ENCODE measurements at regions not wholly inside any gene's neighbourhood (a gene's known extent, or its start where the extent isn't known, plus 50 kb on each side); places are given as distances from the start of the nearest gene placed in this dataset.

DNA sequence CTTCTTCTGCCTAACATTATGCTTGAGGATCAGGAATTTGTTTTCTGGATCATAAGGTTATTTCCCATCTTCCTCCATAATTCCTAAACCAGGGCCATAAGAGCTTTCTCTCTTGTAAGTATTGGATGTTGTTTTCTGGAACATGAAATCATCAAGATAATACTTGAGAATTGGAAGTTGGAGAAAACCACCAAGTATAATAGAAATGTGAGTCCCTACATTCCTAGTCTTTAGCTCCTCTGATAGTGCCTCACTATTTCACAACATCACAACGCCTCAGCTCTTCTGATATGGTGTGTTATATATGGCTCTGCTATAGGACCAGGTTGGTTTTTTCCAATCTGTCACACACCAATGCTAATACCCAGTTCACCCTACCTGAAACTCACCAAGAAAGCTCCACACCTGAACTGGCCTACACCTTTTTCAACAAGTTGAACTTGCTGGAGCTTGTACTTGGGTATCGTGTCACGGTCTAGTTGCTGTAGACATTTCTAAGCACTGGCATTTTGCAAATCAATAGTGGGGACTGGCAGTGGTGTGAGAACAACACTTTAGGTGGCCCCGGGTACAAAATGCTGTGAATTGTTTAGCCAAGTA lies 141.1 kb downstream of the ACTBL2 start:
- in situ Hi-C loops (cut with HindIII; ENCODE audit: low sequenced_read_pairs): loop anchor here (5.0 kb wide), 1 partner anchor 39 kb away; no protein-coding TSS in a partner anchor
- H3K4me3 ChIP-seq (ENCODE audit: low read depth, low read length): no peak overlapping the region
- no peak for TF ChIP-seq CTCF (IDR thresholded peaks at IDR 0.05; ENCODE audit: low read depth, low read length, missing control alignments)
- DNase-seq (ENCODE audit: low read depth): no peak

DNA sequence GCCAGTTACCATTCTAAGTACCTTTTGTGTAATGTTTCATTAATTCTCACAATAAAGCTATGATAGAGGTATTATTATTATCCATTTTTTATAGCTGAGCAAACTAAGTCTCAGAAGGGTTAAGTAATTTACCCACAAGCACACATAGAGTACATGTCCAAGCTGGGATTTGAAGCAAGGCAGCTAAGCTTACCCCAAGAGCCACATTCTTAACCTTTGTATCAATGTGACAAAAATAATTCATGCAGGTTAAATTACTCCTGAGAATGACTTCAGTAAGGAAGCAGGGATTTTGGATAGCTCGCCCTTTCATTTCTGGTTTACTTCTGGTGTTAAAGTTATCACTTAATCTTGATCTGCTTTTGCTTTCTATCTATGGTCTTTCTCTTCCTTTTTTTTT lies 141.9 kb downstream of the ACTBL2 start:
- H3K4me3 ChIP-seq (ENCODE audit: low read depth, low read length): no peak overlapping the region
- no peak for DNase-seq (ENCODE audit: low read depth)
- in situ Hi-C loops (cut with HindIII; ENCODE audit: low sequenced_read_pairs): loop anchor here (5.0 kb wide), 1 partner anchor 38 kb away; no protein-coding TSS in a partner anchor
- TF ChIP-seq CTCF (IDR thresholded peaks at IDR 0.05; ENCODE audit: low read depth, low read length, missing control alignments): no peak

DNA sequence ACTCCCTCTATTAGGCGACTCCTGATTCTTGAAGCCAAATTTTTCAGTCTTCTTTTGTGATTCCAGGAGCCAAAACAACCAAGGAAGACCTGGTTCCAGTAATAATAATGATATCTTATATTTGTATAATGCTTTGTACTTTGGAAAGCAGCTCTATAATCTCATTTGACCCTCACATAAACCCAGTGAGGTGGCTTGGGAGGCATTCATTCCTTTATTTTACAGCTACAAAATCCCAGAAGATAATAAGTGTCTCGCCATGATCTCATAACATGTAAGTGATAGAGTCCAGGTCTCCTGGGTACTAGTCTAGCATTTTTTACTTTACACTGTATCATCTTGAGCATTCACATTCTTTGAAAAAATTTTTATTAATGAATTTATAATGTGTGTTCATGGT lies 143.1 kb downstream of the ACTBL2 start:
- in situ Hi-C loops (cut with HindIII; ENCODE audit: low sequenced_read_pairs): no loop called here
- DNase-seq (ENCODE audit: low read depth): no peak
- TF ChIP-seq CTCF (IDR thresholded peaks at IDR 0.05; ENCODE audit: low read depth, low read length, missing control alignments): no peak
- no peak overlapping the region for H3K4me3 ChIP-seq (ENCODE audit: low read depth, low read length)

DNA sequence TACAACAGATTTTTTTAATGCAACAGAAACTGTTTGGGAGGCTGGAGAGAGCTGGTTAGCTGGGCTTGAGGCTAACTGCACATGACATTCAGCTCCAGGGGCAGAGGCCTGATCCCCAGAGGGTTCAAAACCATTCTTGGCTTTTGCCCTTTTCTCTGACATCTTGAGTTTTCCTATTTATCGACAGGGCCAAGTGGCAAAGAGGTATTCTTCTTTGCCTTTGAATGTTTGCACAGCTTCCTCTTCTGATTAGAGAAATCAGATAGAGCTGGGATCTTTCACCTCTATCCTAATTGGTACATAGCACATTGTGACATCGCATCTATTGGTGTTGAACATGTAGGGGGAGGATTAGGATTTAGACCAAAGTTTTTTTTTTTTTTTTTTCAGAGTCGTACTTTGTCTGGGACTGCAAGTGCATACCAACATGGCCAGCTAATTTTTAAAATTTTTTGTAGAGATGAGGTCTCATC lies 143.7 kb downstream of the ACTBL2 start:
- in situ Hi-C loops (cut with HindIII; ENCODE audit: low sequenced_read_pairs): no loop called here
- no peak for DNase-seq (ENCODE audit: low read depth)
- H3K4me3 ChIP-seq (ENCODE audit: low read depth, low read length): no peak overlapping the region
- TF ChIP-seq CTCF (IDR thresholded peaks at IDR 0.05; ENCODE audit: low read depth, low read length, missing control alignments): no peak

DNA sequence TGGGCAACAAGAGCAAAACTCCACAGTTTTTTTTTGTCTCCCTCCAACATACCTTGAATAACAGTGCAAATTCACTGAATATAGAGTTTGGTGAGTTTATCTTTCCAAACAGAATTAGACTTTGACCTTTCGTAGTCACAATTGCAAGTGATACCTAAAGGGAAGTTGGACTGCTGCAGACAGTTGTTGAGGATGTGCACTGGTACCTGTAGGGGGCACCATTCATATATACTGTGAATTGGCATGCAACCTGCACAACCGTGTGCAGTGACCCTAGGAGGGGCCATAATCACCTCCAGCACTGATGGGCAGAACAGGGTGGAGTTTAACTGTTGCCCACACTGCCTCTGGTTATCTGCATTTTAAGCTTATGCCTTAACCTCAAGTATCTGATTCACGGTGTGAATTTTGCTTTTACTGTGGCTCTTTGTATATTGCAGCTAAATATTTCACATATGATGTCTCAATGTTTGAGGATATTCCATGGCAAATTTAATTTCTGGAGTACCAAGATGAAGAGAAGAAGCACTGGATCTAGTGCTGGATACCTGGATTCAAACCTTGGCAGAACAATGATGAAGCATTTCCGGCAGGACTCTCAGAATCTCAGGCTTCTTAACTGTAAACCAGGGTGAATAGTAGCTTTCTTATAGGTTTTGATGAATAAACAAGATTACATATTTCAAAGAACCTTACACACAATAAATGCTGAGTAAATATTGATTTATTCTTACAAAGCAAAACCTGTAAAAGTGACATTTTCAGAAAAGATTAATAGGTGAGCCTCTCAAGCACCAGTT lies 144.3 kb downstream of the ACTBL2 start:
- H3K4me3 ChIP-seq (ENCODE audit: low read depth, low read length): no peak overlapping the region
- in situ Hi-C loops (cut with HindIII; ENCODE audit: low sequenced_read_pairs): no loop called here
- peak; percentile 33 for TF ChIP-seq CTCF (IDR thresholded peaks at IDR 0.05; ENCODE audit: low read depth, low read length, missing control alignments)
- DNase-seq (ENCODE audit: low read depth): no peak

GRCh38 chr5:57335092-57335660 lies 147.4 kb downstream of the ACTBL2 start:
- no peak overlapping the region for H3K4me3 ChIP-seq (ENCODE audit: low read depth, low read length)
- no peak for TF ChIP-seq CTCF (IDR thresholded peaks at IDR 0.05; ENCODE audit: low read depth, low read length, missing control alignments)
- in situ Hi-C loops (cut with HindIII; ENCODE audit: low sequenced_read_pairs): no loop called here
- DNase-seq (ENCODE audit: low read depth): no peak
